Neural cell (in vitro differentiated cells): ENCODE measurements at regions not wholly inside any gene's neighbourhood (a gene's known extent, or its start where the extent isn't known, plus 50 kb on each side); places are given as distances from the start of the nearest gene placed in this dataset.

ENCODE experiments used
- H2AFZ ChIP-seq: fragments of 200-600, 300-800 bp; sonication (generic), shearing (Covaris generic); 2 replicates; pipeline ENCODE4 v1.6.0; 2014; ENCODE audit warnings: low read depth, mild to moderate bottlenecking, antibody characterized with exemption, low read length, moderate library complexity
- H3F3A ChIP-seq: fragments of 200-600 bp; shearing (Covaris generic); 2 replicates; pipeline ENCODE4 v1.6.1; 2016; ENCODE audit warnings: mild to moderate bottlenecking, moderate library complexity, mixed read lengths, antibody characterized with exemption, low read length; ENCODE audit not compliant: insufficient read depth, poor library complexity, severe bottlenecking
- H3K27ac ChIP-seq: fragments of 200-600, 300-800 bp; sonication (generic), shearing (Covaris generic); 2 replicates; pipeline ENCODE4 v1.5.1; 2014; ENCODE audit warnings: mild to moderate bottlenecking, low read length, moderate library complexity
- H3K27me3 ChIP-seq: fragments of 300-800, 200-600 bp; sonication (generic), shearing (Covaris generic); 2 replicates; pipeline ENCODE4 v1.6.0; 2014; ENCODE audit warnings: mild to moderate bottlenecking, low read depth, low read length, moderate library complexity; ENCODE audit not compliant: insufficient read depth
- H3K36me3 ChIP-seq: fragments of 300-800, 200-600 bp; sonication (generic), shearing (Covaris generic); 2 replicates; pipeline ENCODE4 v1.5.1; 2014; ENCODE audit warnings: mild to moderate bottlenecking, antibody characterized with exemption, low read length, moderate library complexity; ENCODE audit not compliant: insufficient read depth
- H3K4me2 ChIP-seq: fragments of 300-800, 200-600 bp; sonication (generic), shearing (Covaris generic); 2 replicates; pipeline ENCODE4 v1.6.0; 2014; ENCODE audit warnings: mild to moderate bottlenecking, low read length
- H3K4me3 ChIP-seq: fragments of 300-800, 200-600 bp; sonication (generic), shearing (Covaris generic); 2 replicates; pipeline ENCODE4 v1.5.1; 2014; ENCODE audit warnings: mild to moderate bottlenecking, low read length, moderate library complexity
- H3K79me2 ChIP-seq: fragments of 200-600 bp; shearing (Covaris generic); replicated peaks from 2 replicates; pipeline ENCODE4 v1.6.0; 2014; ENCODE audit warnings: mild to moderate bottlenecking, low read length, moderate library complexity; ENCODE audit not compliant: insufficient read depth
- H3K9ac ChIP-seq: fragments of 300-800, 200-600 bp; sonication (generic), shearing (Covaris generic); 2 replicates; pipeline ENCODE4 v1.6.1; 2016; ENCODE audit warnings: mild to moderate bottlenecking, low read length, mixed read lengths
- H3K9me2 ChIP-seq: fragments of 200-600 bp; shearing (Covaris generic); 2 replicates; pipeline ENCODE4 v1.6.1; 2016; ENCODE audit warnings: mild to moderate bottlenecking, low read length, mixed read lengths; ENCODE audit not compliant: insufficient read depth
- H3K9me3 ChIP-seq: fragments of 200-600, 300-800 bp; sonication (generic), shearing (Covaris generic); 2 replicates; pipeline ENCODE4 v1.6.1; 2016; ENCODE audit warnings: mild to moderate bottlenecking, mixed run types, low read length, moderate library complexity, mixed read lengths
- H4K20me1 ChIP-seq: fragments of 200-600 bp; shearing (Covaris generic); 2 replicates; pipeline ENCODE4 v1.6.1; 2016; ENCODE audit warnings: mild to moderate bottlenecking, mixed run types; ENCODE audit not compliant: insufficient read depth
- EP300 ChIP-seq: fragments of 450-650 bp; conservative IDR thresholded peaks from 2 replicates; pipeline ENCODE4 v1.6.1; 2014; ENCODE audit warnings: antibody characterized with exemption, mild to moderate bottlenecking, moderate library complexity; ENCODE audit not compliant: poor library complexity, severe bottlenecking
- EZH2 ChIP-seq: fragments of 200-600, 300-800 bp; shearing (Covaris generic), sonication (generic); IDR thresholded peaks from 2 replicates; pipeline ENCODE4 v1.6.1; 2014; ENCODE audit warnings: antibody characterized with exemption, low read length, borderline replicate concordance, mild to moderate bottlenecking; ENCODE audit not compliant: insufficient read depth, poor library complexity, severe bottlenecking
- MXI1 ChIP-seq: fragments of 450-650 bp; conservative IDR thresholded peaks from 2 replicates; pipeline ENCODE4 v1.6.1; 2014; ENCODE audit warnings: antibody characterized with exemption, mild to moderate bottlenecking; ENCODE audit not compliant: poor library complexity, severe bottlenecking
- POLR2AphosphoS5 ChIP-seq: IDR thresholded peaks from 2 replicates; pipeline ENCODE4 v1.6.1; 2012
- RAD21 ChIP-seq: fragments of 450-650 bp; conservative IDR thresholded peaks from 2 replicates; pipeline ENCODE4 v1.6.1; 2014; ENCODE audit warnings: antibody characterized with exemption, mild to moderate bottlenecking, moderate library complexity
- SMC3 ChIP-seq: fragments of 450-650 bp; conservative IDR thresholded peaks from 2 replicates; pipeline ENCODE4 v1.6.1; 2014; ENCODE audit warnings: antibody characterized with exemption, mild to moderate bottlenecking, moderate library complexity; ENCODE audit not compliant: poor library complexity
- TAF1 ChIP-seq: IDR thresholded peaks from 2 replicates; pipeline ENCODE4 v1.6.1; 2012; ENCODE audit warnings: low read depth
- TF ChIP-seq, protein P1 (sequence below): fragments of 450-650 bp; IDR thresholded peaks from 2 replicates; pipeline ENCODE4 v1.5.1; 2014; ENCODE audit warnings: antibody characterized with exemption, mild to moderate bottlenecking, moderate library complexity; ENCODE audit not compliant: poor library complexity, severe bottlenecking
- TF ChIP-seq, protein P2 (sequence below): IDR thresholded peaks from 2 replicates; pipeline ENCODE4 v1.6.1; 2012; ENCODE audit warnings: borderline replicate concordance

DNA sequence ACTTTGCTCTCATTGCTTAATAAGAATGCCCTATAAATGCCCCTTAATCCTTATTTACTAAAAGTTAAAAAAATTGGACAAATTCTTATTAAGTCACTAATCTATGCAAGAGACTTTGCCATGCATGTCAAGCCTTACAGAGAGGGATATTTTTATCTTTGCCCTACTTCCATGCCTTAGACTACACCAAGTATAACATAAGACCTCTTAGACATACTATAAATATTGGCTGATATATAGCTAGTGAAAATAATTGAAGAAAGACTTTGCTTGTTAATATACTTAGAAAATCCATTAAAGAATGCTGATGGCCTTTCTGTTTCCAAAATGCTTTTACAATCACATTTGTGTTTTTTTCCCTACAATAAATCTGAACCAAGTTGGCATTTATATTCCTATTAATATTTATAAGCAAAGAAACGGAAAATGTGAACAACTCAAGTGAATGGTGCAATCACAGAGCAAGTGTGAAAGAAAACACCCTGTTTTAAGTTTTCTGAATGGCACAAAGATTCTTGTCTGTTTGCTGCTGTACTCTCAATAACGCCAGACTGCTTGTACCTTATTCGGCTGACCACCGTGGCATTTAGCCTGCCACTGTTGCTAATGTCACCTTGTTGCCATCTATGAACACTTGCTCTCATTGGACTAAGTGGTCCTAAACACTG, 105.0 kb downstream of the MC4R start:
- Histone ChIP-seq H3K27ac (no peak overlapping the region), H3K79me2 (no peaks in the 10 kb centered on the region), H2AFZ (no peak overlapping the region), H3K4me3 (no peak overlapping the region), H3K27me3 (no peaks in the 10 kb centered on the region), H3K9me3 (no peaks in the 10 kb centered on the region), H3K9me2 (no peaks in the 10 kb centered on the region), H4K20me1 (no peaks in the 10 kb centered on the region), H3K4me2 (no peak overlapping the region), H3K36me3 (no peaks in the 10 kb centered on the region), H3F3A (no peaks in the 10 kb centered on the region), H3K9ac (no peak overlapping the region)
- TF ChIP-seq POLR2AphosphoS5 (peak; percentile 23), TAF1 (no peak)

GRCh38 chr18:60266558-60266957, 106.0 kb downstream of the MC4R start:
- no peak overlapping the region for H3K4me3 ChIP-seq
- no peak overlapping the region for H3K4me2 ChIP-seq
- no peaks in the 10 kb centered on the region for H3F3A ChIP-seq
- no peaks in the 10 kb centered on the region for H3K9me2 ChIP-seq
- no peak overlapping the region for H3K27ac ChIP-seq
- no peak overlapping the region for H2AFZ ChIP-seq
- H3K27me3 ChIP-seq: no peaks in the 10 kb centered on the region
- no peaks in the 10 kb centered on the region for H4K20me1 ChIP-seq
- H3K9ac ChIP-seq: no peak overlapping the region
- H3K9me3 ChIP-seq: no peaks in the 10 kb centered on the region
- no peak for TF ChIP-seq SMC3
- TF ChIP-seq, protein P1, sequence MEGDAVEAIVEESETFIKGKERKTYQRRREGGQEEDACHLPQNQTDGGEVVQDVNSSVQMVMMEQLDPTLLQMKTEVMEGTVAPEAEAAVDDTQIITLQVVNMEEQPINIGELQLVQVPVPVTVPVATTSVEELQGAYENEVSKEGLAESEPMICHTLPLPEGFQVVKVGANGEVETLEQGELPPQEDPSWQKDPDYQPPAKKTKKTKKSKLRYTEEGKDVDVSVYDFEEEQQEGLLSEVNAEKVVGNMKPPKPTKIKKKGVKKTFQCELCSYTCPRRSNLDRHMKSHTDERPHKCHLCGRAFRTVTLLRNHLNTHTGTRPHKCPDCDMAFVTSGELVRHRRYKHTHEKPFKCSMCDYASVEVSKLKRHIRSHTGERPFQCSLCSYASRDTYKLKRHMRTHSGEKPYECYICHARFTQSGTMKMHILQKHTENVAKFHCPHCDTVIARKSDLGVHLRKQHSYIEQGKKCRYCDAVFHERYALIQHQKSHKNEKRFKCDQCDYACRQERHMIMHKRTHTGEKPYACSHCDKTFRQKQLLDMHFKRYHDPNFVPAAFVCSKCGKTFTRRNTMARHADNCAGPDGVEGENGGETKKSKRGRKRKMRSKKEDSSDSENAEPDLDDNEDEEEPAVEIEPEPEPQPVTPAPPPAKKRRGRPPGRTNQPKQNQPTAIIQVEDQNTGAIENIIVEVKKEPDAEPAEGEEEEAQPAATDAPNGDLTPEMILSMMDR: no peak
- TF ChIP-seq TAF1: no peak
- no peak for TF ChIP-seq MXI1
- TF ChIP-seq EZH2: no peak
- no peak for TF ChIP-seq RAD21
- TF ChIP-seq, protein P2, sequence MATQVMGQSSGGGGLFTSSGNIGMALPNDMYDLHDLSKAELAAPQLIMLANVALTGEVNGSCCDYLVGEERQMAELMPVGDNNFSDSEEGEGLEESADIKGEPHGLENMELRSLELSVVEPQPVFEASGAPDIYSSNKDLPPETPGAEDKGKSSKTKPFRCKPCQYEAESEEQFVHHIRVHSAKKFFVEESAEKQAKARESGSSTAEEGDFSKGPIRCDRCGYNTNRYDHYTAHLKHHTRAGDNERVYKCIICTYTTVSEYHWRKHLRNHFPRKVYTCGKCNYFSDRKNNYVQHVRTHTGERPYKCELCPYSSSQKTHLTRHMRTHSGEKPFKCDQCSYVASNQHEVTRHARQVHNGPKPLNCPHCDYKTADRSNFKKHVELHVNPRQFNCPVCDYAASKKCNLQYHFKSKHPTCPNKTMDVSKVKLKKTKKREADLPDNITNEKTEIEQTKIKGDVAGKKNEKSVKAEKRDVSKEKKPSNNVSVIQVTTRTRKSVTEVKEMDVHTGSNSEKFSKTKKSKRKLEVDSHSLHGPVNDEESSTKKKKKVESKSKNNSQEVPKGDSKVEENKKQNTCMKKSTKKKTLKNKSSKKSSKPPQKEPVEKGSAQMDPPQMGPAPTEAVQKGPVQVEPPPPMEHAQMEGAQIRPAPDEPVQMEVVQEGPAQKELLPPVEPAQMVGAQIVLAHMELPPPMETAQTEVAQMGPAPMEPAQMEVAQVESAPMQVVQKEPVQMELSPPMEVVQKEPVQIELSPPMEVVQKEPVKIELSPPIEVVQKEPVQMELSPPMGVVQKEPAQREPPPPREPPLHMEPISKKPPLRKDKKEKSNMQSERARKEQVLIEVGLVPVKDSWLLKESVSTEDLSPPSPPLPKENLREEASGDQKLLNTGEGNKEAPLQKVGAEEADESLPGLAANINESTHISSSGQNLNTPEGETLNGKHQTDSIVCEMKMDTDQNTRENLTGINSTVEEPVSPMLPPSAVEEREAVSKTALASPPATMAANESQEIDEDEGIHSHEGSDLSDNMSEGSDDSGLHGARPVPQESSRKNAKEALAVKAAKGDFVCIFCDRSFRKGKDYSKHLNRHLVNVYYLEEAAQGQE: no peak
- TF ChIP-seq POLR2AphosphoS5: no peak
- no peak for TF ChIP-seq EP300
- no peaks in the 10 kb centered on the region for H3K79me2 ChIP-seq
- no peaks in the 10 kb centered on the region for H3K36me3 ChIP-seq
